Loucy (cell line): ENCODE measurements at regions not wholly inside any gene's neighbourhood (a gene's known extent, or its start where the extent isn't known, plus 50 kb on each side); places are given as distances from the start of the nearest gene placed in this dataset.

Source experiments
- CTCF ChIP-seq: fragments of 200-600 bp; sonication (generic); conservative IDR thresholded peaks from 2 replicates; pipeline ENCODE4 v1.5.1; 2014; ENCODE audit warnings: mild to moderate bottlenecking, antibody characterized with exemption, low read length
- EZH2phosphoT487 ChIP-seq: fragments of 200-600 bp; IDR thresholded peaks from 2 replicates; pipeline ENCODE4 v1.6.1; 2018; ENCODE audit warnings: antibody characterized with exemption, mild to moderate bottlenecking, moderate library complexity, borderline replicate concordance

- TF ChIP-seq CTCF (peak; percentile 47), EZH2phosphoT487 (no peak)
Observed at GRCh38 chrX:45781901-45782553, 581.4 kb upstream of the DIPK2B start.
